A204.1 (cell line): ENCODE measurements at regions not wholly inside any gene's neighbourhood (a gene's known extent, or its start where the extent isn't known, plus 50 kb on each side); places are given as distances from the start of the nearest gene placed in this dataset.
"Not testable (repeated sequence)": the region's sequence is repeated elsewhere in the genome, so short reads cannot be mapped to it uniquely, and the experiment has no call there.

ENCODE experiments used
- FAIRE-seq: peaks from 2 replicates; lab custom pipeline; 2012; peaks lifted over from hg19 to GRCh38; lab: Jason Lieb, UNC

DNA sequence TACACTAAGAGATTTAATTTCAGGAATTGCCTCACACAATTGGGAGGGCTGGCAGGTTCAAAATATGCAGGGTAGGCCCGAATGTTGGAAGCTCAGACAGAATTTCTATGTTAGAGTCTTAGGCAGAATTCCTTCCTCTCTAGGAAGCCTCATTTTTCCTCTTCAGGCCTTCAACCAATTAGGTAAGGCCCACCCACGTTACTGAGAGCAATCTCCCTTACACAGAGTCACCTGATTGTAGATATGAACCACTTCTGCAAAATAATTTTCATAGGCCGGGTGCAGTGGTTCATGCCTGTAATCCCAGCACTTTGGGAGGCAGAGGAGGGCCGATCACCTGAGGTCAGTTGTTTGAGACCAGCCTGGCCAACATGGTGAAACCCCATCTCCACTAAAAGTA, 50.2 kb upstream of the HIVEP1 start:
- FAIRE-seq = no peak

DNA sequence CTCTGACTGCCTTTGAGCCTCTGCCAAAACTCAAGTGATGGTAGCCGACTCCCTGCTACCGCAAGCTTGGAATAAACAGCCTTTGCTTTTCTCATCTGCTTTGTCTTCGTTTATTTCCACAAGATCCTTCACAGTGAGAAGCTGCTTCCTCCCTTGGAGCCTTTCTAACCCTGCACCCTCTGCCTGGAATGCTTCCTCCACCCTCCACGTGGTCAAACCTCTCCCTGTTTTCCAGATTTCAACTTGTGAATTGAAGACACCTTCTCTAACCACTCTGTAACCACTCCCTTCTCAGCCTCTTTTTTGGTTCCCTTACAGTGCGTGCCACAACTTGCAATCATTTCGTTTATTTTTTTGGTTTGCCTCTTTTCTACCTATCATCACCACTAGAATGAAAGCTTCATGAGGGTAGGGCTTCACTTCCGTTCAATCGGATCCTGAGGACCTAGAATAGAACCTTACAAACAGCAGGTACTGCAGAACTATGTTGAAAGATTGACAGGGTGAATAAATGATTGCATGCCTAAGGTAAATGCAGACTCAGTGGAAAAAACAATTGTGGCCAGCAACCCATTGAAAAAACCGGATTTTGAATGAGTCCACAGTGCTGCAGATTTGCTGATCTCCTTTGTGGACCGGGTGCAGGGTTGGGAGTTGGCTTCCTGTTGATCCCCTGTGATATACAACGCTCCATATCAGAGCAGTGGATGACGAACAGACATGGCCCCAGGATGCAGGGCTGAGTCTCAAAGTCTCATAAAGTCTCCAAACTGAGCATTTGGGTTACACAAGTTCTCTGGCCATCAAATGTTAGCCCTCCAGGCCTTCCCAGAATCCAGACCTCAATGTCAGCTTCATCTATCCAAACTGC, 51.0 kb upstream of the HIVEP1 start:
- FAIRE-seq = no peak

DNA sequence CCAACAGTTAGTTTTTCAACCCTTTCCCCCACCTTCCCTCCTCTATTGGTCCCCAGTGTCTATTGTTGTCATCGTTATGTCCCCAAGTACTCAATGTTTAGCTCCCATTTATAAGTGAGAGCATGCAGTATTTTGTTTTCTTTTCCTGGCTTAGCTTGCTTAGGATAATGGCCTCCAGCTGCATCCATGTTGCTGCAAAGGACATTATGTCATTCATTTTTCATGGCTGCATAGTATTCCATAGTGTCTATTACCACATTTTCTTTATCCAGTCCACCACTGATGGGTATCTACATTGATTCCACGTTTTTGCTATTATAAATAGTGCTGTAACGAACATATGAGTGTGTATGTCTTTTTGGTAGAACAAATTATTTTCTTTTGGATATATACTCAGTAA, 55.3 kb upstream of the HIVEP1 start:
- FAIRE-seq = no peak

- no peak for FAIRE-seq
Measured at GRCh38 chr6:11953641-11954040, 58.5 kb upstream of the HIVEP1 start.

DNA sequence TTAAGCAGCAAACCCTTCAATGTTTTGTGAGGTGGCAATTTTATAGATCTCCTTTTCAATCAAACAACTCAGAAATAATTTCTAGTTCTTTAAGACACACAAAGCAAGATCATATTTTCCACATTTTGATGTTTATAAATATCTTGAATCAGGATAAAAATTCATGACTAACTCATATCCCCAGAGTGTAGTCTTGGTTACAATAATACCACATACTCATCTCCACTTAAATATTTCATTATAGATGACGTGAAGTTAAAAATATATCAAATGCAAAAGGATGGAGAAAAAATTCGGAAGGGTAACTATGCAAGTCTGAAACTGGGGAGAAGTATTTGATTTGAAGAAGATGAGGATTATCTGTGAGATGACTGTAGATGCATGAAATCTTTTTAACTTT, 59.8 kb upstream of the HIVEP1 start:
- FAIRE-seq = no peak

DNA sequence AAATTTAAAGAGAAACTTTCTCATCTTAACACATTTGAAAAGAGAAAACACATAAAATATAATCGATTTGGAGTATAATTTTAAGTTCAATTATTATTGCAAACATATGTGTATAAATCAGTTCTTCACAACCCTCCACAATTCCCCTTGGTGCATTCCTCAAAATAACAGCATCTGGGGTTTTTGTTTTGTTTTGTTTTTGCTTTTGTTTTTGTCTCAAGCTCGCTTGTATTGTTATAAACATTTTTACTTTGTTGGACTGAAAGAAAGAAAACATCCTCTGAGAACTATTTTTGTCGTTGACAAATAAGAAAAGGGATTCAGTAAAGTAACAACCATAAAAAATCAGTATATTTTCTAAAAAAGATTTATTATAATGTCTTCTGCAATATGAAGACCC, 60.2 kb upstream of the HIVEP1 start:
- no peak for FAIRE-seq

- FAIRE-seq = no peak
Measured at GRCh38 chr6:11950109-11950508, 62.0 kb upstream of the HIVEP1 start.

DNA sequence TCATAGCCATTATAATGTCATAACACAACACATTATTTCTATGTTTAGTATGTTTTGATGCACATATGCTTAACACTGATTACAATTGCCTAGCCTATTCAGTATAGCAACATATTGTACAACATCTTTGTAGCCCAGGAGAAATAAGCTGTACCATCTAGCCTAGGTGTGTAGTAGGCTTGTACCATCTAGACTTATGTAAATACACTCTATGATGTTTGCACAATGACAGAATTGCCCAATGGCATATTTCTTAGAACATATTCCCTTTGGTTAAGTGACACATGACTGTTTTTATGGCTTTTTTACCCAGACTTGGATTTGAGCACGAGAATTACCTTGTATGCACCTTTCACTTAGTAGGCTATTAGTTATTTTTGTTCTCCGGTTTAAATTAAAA, 64.5 kb upstream of the HIVEP1 start:
- no peak for FAIRE-seq

DNA sequence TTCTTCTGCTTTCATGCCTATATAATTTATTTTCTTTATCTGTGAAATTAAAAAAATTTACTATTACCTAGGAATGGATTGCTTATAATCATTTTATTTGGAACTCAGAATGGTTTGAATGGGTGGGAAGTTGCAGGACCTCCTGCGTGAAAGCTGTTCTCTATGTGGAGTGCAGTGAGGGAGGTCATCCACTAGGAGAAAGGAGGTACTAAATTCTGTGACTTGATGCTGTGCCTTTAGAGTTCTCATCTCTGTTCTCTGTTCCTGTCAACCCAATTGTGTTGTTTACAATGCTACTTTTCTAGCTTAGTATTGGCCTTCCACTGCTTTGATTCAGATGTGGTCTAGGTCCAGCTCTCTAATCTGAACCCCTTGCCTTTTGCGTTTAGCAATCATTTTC, 65.0 kb upstream of the HIVEP1 start:
- FAIRE-seq = no peak

DNA sequence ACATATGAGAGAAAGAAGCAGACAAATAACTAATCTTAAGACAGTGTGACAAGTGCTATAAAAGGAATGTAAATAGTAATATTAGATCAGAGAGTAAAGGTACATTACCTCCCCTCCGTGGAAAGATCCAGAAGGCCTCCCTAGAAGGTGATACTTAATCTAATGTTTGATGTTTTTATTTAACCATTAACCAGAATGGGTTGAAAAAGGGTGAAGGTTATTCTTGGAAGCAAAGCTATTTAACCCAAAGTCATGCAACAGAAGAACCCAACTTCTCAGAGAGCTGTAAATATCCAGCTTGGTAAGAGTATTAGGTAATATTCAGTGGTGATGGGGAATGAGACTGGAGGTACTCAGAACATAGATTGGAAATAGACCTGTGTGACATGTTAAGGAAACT, 68.0 kb upstream of the HIVEP1 start:
- FAIRE-seq = no peak

DNA sequence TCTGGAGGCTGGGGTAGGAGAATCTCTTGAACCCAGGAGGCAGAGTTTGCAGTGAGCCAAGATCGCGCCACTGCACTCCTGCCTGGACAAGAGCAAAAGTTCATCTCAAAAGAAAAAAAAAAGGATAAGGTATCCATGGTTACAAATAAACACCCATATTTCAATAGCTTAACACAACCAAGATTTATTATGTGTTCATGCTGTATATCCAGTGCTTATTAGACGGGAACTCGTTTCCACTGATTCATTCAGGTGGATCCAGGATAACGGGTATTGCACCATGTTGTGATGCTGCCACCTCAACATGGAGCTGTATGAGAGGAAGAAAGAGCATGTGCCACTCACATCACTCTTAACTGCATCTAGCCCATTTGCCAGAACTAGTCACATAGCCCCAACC, 69.1 kb upstream of the HIVEP1 start:
- FAIRE-seq = no peak

DNA sequence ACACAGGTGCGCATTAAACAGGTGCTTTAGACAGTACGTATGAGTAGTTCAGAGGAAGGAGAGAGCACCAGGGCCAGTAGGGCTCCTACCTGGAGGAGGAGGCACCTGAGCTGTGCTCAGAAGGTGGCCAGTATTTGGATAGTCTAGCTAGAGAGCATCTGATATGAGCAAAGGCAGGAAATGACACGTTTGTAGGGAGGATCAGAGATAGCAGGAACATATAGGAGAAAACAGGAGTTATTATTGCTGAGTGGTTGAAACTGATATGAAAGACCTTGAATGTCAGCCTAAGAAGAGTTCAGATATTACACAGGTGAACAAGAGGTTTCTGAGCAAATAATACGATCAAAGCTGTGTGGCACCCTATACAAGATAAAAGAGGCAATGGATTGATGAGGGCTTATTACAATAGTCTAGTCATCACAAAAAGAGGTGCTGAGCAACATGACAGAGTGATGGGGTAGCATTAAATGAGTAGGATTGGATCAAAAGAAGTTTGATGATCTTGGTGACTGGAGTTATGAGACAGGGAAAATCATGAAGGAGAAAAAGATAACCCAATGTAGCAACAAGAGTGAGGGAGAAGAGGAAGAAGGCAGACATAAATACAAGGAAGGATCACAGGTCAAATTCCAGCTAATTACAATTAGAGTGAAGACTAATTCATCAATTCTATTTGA, 69.8 kb upstream of the HIVEP1 start:
- FAIRE-seq = no peak

- peak; percentile 96 for FAIRE-seq
Measured at GRCh38 chr6:11940532-11941166, 71.5 kb upstream of the HIVEP1 start.

GRCh38 chr6:11938285-11938890, 73.7 kb upstream of the HIVEP1 start:
- no peak for FAIRE-seq

- no peak for FAIRE-seq
Measured at GRCh38 chr6:11934638-11935037, 77.5 kb upstream of the HIVEP1 start.

DNA sequence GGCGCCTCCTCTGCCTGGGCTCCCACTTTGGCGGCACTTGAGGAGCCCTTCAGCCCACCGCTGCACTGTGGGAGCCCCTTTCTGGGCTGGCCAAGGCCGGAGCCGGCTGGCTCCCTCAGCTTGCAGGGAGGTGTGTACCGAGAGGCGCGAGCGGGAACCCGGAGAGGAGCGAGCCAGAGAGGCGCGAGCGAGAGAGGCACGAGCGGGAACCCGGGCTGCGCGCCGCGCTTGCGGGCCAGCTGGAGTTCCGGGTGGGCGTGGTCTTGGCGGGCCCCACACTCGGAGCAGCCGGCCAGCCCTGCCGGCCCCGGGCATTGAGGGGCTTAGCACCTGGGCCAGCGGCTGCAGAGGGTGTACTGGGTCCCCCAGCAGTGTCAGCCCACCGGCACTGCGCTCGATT, 79.2 kb upstream of the HIVEP1 start:
- not testable (repeated sequence) for FAIRE-seq

DNA sequence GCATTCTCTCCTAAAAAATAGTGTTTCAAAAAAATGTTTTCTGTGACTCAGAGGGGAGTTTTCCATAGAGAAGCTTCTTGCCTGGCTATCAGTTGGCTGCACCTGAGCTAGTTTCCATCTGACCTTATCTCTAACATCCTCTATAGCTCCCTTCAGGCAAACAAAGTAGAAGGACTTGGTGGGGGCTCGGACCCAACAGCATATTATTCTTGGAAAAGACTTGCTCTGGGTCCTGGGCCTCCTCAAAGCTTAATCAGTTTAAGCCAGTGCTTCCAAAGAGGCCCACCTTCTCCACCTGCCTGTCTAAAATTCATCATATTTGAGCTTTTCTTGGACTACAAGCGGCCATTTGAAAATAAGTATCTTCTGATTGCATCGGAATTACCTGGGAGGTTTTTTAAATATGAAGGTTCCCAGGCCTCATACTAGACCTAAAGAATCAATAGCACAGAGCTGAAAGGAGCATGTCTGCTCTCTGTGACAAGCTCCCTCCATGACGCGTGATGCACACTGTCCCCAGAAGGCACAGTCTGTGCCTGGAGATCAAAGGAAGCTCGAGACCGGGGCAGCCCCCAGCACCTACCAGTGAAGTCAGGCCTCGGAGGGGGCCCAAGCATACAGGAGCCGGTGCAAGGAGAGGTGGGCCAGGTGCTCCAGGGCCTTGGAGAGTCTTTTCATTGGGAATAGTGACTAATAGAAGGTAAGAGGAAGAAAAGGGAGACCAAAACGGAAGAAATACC, 80.6 kb upstream of the HIVEP1 start:
- no peak for FAIRE-seq

GRCh38 chr6:11930834-11931233, 81.3 kb upstream of the HIVEP1 start:
- not testable (repeated sequence) for FAIRE-seq

DNA sequence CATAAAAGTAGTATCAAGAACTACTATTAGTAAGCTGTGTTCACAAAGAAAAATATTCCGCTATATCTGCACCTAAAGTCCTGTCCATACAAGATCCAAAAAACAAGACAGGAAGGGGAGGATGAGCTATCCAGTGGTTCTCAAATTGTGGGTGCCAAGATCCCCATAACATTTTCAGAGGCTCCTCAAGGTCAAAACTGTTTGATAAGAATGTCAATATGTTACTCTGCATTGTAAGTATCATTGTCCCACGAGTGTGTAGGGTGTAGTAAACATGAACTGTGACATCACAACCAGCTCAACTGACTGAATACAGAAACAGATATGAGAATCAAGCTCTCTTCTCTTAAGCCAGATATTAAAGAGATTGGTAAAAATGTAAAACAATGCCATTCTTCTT, 81.9 kb upstream of the HIVEP1 start:
- FAIRE-seq = no peak

DNA sequence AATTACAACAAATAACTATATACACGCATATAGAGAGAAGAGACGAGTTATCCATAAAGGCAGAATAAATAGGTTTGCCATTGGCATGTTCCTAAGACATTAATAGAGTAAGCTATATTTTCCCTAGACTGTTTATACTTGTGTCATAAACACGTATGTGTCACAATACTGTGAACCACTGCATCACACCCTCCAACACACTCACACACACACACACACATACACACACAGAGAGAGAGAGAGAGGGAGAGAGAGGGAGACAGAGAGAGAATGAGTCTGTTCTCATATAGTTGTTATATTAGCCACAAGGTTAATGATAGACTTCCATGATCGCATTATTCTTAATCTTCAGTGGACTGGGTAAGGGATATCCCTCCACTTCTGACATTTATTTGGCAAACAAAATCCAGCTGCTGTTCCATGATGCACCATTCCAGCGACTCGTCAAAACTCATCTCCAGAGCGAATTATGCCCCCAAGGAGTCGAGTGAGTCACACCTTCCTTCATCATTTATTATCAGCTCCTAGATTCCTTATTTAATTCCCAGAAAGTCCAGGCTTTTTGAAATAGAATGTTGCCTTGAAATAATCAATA, 82.8 kb upstream of the HIVEP1 start:
- FAIRE-seq = no peak

DNA sequence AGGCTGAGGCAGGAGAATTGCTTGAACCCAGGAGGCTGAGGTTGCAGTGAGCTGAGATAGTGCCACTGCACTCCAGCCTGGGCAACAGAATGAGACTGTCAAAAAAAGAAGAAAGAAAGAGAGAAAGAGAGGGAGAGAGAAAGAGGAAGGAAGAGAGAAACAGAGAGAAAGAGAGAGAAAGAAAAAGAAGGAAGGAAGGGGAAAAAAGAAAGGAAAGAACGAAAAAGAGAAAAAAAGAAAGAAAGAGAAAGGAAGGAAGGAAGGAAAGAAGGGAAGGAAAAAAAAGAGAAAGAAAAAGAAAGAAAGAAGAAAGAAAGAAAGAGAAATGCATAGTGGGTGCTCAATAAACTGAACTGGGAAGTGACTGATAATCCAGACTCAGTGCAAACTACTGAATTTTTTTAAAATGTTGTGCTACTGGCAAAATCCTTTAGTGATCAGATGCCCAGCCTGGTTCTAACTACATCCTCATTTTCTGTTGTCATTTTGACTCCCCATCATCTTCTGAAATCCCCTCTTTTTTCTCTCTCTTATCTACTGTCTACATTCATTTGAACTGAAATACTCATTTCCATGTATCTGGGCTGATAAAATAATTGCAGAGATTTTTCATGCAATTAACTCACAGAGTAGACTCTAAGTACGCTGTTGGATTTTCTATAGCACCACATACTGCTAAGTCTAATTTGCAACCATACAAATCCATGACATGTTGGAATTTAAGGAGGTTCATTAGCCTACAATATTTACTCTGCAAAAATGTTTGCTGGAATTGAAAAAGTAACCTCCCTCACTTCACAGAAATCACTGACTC, 85.3 kb upstream of the HIVEP1 start:
- no peak for FAIRE-seq
